ENCODE measurements at regions not wholly inside any gene's neighbourhood (a gene's known extent, or its start where the extent isn't known, plus 50 kb on each side); places are given as distances from the start of the nearest gene placed in this dataset.

DNA sequence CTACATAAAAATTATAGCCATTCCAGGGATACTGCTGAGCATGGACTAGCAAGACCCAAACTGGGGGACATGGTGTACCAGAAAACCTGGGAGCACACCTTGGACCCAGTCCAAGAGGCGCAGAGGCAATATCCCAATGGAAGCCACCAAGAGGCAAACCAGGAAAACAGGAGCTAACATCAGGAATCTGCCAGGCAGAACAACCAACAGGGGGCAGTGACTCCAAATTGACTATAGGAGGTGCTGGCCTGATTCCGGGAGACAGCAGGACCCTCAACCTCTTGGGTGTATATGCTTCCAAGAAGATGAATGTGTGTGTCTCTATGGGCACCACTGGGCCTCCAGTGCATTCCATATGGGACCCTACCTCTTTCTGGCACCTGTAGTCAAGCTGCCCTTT is 172.7 kb upstream of the ARL4C start:
- no peak for DNase-seq (ENCODE audit: low read depth, low spot score)
- POLR2A ChIA-PET = interaction anchor here (0.6 kb wide), 1 partner anchor 171 kb away, joined by 3 read pairs; no protein-coding TSS in a partner anchor
- CTCF ChIA-PET = interaction anchor here (1.0 to 1.2 kb wide), 3 partner anchors 8 to 11 kb away, joined by 3 to 4 read pairs (median 4); no protein-coding TSS in a partner anchor
- H3K4me3 ChIP-seq (ENCODE audit: low read depth, low read length) = no peak overlapping the region
- TF ChIP-seq, protein P1, sequence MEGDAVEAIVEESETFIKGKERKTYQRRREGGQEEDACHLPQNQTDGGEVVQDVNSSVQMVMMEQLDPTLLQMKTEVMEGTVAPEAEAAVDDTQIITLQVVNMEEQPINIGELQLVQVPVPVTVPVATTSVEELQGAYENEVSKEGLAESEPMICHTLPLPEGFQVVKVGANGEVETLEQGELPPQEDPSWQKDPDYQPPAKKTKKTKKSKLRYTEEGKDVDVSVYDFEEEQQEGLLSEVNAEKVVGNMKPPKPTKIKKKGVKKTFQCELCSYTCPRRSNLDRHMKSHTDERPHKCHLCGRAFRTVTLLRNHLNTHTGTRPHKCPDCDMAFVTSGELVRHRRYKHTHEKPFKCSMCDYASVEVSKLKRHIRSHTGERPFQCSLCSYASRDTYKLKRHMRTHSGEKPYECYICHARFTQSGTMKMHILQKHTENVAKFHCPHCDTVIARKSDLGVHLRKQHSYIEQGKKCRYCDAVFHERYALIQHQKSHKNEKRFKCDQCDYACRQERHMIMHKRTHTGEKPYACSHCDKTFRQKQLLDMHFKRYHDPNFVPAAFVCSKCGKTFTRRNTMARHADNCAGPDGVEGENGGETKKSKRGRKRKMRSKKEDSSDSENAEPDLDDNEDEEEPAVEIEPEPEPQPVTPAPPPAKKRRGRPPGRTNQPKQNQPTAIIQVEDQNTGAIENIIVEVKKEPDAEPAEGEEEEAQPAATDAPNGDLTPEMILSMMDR (IDR thresholded peaks at IDR 0.05; ENCODE audit: insufficient read depth, low read length, missing control alignments) = no peak

DNA sequence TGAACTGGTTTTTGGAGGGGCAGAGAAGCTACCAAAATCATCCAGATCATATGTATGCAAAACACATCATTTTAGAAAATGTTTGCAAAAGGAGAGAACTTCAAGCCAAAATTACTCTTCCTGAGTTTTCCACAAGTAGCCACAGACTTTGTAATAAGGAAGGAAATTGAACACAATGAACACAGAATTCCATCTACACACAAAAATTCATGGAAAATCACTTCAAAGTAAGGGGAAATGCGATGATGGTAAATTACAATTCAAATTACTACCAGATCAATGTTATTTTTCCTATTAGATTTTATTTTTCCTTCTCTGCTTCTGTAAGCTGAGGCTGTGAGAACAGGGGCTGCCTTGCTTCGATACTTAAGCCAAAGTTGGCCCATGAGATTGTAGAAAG is 172.1 kb upstream of the ARL4C start:
- POLR2A ChIA-PET = no interaction called here
- CTCF ChIA-PET = interaction anchor here (1.0 to 1.2 kb wide), 2 partner anchors 12 to 46 kb away, joined by 3 read pairs; no protein-coding TSS in a partner anchor
- no peak for DNase-seq (ENCODE audit: low read depth, low spot score)
- TF ChIP-seq, protein P1 (IDR thresholded peaks at IDR 0.05; ENCODE audit: insufficient read depth, low read length, missing control alignments) = no peak
- H3K4me3 ChIP-seq (ENCODE audit: low read depth, low read length) = no peak overlapping the region

- POLR2A ChIA-PET = no interaction called here
- DNase-seq (ENCODE audit: low read depth, low spot score) = no peak
- TF ChIP-seq, protein P1 (IDR thresholded peaks at IDR 0.05; ENCODE audit: insufficient read depth, low read length, missing control alignments) = no peak
- H3K4me3 ChIP-seq (ENCODE audit: low read depth, low read length) = no peak overlapping the region
- CTCF ChIA-PET = no interaction called here
These were observed 170.0 kb upstream of the ARL4C start for GRCh38 chr2:234666911-234667310.

GRCh38 chr2:234665304-234665703 is 168.4 kb upstream of the ARL4C start:
- TF ChIP-seq, protein P1 (IDR thresholded peaks at IDR 0.05; ENCODE audit: insufficient read depth, low read length, missing control alignments) = no peak
- DNase-seq (ENCODE audit: low read depth, low spot score) = no peak
- ChIA-PET POLR2A (no interaction called here), CTCF (no interaction called here)
- no peak overlapping the region for H3K4me3 ChIP-seq (ENCODE audit: low read depth, low read length)

- TF ChIP-seq, protein P1 (IDR thresholded peaks at IDR 0.05; ENCODE audit: insufficient read depth, low read length, missing control alignments) = no peak
- DNase-seq (ENCODE audit: low read depth, low spot score) = no peak
- POLR2A ChIA-PET = no interaction called here
- no peak overlapping the region for H3K4me3 ChIP-seq (ENCODE audit: low read depth, low read length)
- CTCF ChIA-PET = interaction anchor here (1.7 kb wide), 1 partner anchor 9 kb away, joined by 4 read pairs; no protein-coding TSS in a partner anchor
These were observed 165.0 kb upstream of the ARL4C start for GRCh38 chr2:234661849-234662248.

DNA sequence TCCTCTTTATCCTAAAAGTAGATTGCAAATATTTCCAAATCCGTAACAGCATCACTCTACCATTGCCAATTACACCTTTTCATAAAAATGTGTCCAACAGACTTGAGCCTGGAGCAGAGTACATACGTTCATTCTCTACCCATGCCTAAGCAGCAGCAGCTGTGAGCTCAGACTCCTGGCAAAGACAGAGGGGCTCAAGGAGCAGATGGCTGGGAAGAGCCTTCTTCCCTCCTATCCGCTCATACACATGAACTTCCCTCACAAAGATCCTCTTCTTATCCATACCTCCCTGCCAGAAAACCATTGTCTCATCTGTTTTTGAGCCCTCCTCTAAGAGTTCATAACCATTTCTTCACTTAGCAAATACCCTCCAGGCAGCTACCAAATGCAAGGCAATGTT is 164.3 kb upstream of the ARL4C start:
- H3K4me3 ChIP-seq (ENCODE audit: low read depth, low read length) = no peak overlapping the region
- DNase-seq (ENCODE audit: low read depth, low spot score) = no peak
- TF ChIP-seq, protein P1 (IDR thresholded peaks at IDR 0.05; ENCODE audit: insufficient read depth, low read length, missing control alignments) = no peak
- ChIA-PET CTCF (interaction anchor here (1.7 kb wide), 1 partner anchor 10 kb away, joined by 4 read pairs; no protein-coding TSS in a partner anchor), POLR2A (no interaction called here)
